GDM1 (cell line): ENCODE measurements at regions not wholly inside any gene's neighbourhood (a gene's known extent, or its start where the extent isn't known, plus 50 kb on each side); places are given as distances from the start of the nearest gene placed in this dataset.

Experiments
- DNase-seq: peaks from one replicate; lab custom pipeline; 2025; lab: John Stamatoyannopoulos, UW

- DNase-seq, result no peak
Observed at GRCh38 chr12:116402163-116402939, 124.9 kb upstream of the MED13L start.

- DNase-seq, result no peak
Observed at GRCh38 chr12:116403546-116403945, 126.1 kb upstream of the MED13L start.

DNA sequence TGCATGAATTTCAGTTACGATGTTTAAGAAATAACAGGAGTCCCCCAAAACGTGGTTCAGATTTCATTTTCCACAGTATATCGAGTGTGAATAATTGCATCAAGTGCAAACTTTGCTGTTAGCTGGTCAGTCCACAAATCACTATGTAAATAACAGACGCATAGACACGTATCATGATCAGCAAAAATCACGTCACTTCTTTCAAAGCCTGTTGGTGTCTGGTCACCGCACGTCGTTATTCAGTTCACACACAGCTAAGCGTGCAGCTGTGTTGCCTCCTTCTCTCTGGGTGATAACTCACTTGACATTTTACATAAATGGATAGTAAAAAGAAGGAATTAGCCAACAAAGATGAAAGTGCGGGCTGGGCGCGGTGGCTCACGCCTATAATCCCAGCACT lies 126.8 kb upstream of the MED13L start:
- DNase-seq, result no peak

DNA sequence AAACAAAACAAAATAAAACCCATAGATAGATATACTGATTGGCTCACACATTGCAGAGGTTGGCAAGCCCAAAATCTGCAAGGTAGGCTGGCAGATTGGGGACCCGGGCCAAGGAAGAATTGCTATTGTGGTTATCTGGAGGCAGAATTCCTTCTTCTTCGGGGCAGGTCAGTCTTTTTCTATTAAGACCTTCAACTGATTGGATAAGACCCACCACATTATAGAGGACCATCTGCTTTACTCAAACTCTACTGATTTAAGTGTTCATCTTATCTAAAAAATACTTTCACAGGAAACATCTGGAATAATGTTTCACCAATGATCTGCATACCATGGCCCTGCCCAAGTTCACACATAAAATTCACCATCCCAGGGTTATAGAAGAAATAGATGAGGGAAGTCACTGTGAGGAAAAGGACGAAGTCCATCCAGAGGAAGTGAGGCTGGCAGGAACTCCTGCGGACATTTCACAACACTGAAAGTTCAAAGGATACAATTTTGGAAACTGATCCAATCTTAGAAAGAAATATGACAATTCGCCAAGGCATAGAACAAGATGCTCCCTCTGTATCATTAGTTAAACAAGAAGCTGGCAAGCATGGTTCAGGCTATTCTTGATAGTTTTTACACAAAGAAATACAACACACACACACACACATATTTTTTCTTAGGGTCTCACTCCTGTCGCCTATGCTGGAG lies 127.6 kb upstream of the MED13L start:
- DNase-seq, result no peak

GRCh38 chr12:116406529-116406928 lies 129.0 kb upstream of the MED13L start:
- no peak for DNase-seq

DNA sequence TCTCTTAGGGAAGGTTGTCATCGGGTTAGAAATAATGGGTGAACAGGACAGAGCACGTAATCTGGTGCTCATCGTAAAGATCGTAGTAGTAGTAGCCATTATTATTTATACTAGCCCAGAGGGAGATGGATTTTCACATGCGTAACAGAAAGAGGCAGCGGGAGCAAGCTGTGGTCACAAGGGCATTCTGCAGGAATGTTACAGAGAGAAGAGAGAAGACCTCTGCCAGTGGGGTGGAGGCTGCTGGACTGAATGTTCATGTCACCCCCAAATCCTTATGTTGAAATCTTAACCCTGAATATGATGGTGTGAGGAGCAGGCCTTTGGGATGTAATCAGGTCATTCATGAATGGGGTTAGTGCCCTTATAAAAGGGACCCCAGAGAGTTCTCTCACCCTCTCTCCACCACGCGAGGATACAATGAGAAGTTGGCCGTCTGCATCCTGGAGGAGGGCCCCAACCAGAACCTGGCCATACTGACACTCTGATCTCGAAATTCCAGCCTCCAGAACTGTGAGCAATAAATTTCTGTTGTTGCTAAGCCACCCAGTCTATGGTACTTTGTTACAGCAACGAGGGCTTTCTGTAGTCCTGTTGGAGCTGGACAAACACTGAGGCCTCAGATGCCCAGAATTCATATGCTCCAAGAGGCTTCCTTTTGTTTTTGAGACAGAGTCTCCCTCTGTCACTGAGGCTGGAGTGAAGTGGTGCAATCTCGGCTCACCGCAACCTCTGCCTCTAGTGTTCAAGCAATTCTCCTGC lies 131.2 kb upstream of the MED13L start:
- DNase-seq, result no peak

GRCh38 chr12:116411977-116412376 lies 134.5 kb upstream of the MED13L start:
- no peak for DNase-seq

DNA sequence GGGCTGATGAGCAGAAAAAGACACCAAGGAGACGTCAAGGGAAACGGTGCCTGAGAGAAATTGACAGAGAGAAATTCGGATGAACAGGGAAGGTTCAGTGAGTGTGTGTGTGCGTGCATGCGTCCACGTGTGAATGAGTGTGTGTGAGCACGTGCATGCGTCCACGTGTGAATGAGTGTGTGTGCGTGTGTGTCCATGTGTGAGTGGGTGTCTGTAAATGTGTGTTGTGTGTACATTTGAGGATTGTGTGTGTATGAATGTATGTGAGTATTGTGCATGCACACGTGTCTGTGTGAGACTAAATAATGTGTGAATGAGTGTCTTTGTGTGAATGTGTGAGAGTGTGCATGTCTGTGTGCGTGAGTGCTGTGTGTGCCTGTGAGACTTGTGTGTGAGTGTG lies 137.4 kb upstream of the MED13L start:
- no peak for DNase-seq

- no peak for DNase-seq
Observed at GRCh38 chr12:116415408-116416108, 138.1 kb upstream of the MED13L start.

DNA sequence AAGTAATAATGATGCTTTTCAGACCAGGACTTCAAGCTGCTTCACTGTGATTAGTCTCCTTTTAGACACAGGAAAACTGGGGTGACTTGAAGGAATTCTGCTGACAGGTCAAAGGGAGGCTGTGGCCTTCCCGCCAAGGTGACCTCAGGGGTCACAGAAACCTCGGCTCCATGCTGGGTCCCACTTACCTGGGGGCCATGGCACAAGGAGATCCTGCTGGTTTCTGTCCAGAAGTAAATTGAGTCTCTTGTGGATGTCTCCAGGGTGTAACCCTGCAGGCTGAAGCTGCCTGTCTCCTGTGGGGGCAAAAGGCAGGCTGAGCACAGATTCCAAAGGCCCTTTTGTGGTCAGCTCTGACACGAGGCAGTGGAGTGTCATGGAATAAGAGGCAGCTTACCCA lies 138.7 kb upstream of the MED13L start:
- no peak for DNase-seq

DNA sequence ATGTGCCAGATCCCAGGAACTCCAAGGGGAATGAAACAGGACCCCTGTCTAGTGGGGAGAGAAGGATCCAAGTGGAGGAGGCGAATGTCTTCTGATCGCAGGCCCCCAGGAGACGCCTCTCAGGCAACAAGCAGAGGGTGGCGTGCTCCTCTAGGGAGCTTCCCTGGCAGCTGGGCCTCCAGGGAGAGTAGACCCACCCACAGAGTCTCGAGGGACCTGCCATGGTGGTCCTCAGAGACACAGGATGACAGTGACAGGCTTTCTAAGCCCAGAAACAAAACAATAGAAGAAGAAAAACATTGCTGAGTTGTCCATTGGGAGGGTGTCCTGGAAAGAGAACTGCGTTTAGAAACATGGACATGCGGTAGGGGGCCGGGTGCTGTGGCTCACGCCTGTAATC lies 140.6 kb upstream of the MAP1LC3B2 start:
- no peak for DNase-seq

DNA sequence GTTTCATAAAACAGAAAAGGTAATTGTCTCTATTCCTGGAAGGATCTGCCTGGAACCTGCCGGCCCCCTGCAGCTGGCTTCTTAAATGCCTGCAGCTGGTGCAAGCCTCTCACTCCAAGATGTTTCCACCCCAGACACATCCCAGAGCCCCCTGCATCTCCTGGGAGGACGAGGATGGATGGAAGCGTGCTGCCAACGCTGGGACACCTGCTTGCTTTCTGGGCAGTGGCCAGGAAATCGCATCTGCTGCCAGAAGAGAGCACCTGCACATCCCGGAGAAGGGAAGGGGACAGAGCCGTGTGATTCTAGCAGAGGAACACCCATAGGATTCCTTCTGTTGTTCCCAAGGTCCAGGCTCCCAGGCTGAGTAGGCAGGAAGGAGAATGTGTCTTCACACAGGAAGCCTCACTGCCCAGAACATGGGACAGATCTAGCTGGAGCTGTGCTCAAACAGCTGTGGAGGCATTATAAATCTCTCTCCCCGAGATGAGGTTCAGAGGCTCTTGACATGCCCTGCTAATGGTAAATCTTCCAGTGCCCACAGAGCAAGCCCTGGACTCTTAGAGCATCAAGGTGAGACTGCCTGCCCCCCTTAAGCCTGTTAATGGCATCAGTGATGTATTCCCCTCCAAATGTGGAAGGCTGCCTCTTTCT lies 138.8 kb upstream of the MAP1LC3B2 start:
- DNase-seq, result no peak

- no peak for DNase-seq
Observed at GRCh38 chr12:116421785-116422538, 137.2 kb upstream of the MAP1LC3B2 start.

DNA sequence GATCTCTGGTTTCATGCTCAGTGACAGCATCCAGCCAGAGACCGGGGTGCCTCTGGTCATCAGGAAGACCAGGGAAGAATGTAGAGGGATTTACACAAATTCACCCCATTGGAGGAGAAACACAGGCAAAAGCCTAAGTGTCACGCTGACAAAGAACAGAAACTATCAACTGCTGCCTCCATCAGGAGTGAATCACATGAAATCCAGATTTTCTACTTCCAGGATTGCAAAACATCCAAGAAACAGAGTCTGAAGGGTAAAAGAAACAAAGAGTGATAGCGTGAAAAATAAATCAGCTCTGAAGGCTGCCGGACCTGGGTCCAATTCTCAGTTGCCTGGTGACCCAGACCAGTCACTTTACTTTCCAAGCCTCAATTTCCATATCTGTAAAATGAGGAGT lies 136.1 kb upstream of the MAP1LC3B2 start:
- no peak for DNase-seq

DNA sequence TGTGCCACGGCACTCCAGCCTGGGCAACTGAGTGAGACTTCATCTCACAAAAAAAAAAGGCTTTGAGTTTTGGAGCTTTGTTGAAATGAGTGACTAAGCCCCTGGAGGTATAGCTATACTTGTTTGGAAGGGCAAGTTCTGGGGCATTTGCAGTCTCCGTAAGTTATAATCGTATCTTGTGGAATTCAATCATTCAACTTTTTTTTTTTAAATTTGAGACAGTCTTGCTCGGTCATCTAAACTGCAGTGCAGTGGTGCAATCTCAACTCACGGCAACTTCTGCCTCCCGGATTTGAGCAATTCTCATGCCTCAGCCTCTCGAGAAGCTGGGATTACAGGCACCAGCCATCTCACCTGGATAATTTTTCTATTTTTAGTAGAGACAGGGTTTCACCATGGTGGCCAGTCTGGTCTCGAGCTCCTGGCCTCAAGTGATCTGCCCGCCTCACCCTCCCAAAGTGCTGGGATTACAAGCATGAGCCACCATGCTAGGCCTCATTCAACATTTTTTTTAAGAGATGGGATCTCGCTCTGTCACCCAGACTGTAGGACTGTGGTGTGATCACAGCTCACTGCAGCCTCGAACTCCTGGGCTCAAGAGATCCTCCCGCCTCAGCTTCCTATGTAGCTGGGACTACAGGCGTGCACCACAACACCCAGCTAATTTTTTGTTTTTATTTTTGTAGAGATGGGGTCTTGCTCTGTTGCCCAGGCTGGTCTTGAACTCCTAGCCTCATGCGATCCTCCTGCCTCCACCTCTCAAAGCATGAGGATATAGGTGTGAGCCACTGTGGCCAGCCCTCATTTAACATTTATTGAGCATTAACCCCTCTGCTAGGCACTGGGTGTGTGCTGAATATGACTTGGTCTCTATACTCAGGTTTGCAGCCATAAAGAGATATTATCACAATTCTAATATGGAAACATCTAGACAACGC lies 133.7 kb upstream of the MAP1LC3B2 start:
- DNase-seq, result no peak

DNA sequence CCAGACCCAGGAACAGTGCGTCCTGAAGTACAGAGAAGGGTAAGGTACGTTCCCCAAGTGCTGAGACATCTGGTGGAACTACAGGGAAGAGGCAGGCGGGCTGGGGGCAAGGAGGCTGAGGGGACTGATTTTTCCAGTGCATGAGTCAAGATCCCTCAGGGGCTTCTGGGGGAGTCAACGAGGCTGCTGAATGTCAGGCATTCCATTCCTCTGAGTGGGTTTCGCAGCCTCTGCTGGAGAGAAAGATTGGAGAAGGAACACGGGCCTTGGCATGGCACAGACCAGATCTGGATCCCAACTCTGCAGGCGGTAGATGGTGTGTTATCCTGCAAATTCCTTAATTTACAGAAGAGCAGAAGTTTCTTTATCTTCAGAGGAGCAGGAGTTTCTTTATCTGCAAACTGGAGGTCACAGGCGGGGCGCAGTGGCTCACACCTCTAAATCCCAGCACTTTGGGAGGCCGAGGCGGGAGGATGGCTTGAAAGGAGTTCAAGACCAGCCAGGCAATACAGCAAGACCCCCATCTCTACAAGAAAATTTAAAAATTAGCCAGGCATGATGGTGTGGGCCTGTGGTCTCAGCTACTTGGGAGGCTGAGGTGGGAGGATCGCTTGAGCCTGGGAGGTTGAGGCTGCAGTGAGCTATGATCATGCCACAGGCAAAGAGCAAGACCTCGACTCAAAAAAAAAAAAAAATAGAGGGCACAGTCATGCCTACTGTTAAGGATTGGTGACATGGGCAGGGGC lies 132.6 kb upstream of the MAP1LC3B2 start:
- no peak for DNase-seq

GRCh38 chr12:116427200-116427930 lies 131.8 kb upstream of the MAP1LC3B2 start:
- DNase-seq, result no peak

DNA sequence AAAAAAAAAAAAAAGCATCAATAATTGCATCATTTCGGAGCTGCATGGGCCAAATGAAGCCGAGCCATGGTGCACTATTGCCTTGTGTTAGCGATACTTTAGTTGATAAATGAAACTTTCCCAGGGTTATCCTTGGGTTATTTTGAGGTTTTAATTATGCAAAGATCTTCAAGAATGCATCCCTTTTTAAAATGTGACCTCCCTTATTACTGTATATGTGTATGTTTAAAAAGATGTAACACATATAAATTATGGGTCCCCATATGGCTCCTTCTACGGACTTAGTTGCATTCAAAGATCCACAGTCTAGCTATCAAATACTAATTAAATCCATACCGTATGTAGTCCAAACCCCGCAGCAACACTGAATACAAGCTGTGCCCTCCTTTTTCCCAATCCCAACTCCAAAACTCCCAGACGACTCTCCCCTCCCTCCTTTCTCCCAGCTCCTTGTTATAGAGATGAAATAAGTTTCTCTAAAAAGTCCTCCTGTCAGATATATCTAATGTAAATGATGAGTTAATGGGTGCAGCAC lies 129.3 kb upstream of the MAP1LC3B2 start:
- DNase-seq, result no peak
